ENCODE measurements at regions not wholly inside any gene's neighbourhood (a gene's known extent, or its start where the extent isn't known, plus 50 kb on each side); places are given as distances from the start of the nearest gene placed in this dataset.

- DNase-seq (ENCODE audit: low read depth, low spot score) (no peak), ATAC-seq (no peak)
- intact Hi-C loops (cut with micrococcal nuclease) = no loop called here
- no peaks in the 10 kb centered on the region for H3K27me3 ChIP-seq (ENCODE audit: insufficient read depth, low read length)
- H3K27ac ChIP-seq (ENCODE audit: low read depth, low read length) = no peak overlapping the region
- BruUV-seq (replicated peaks) = no TSS peak
- H3K36me3 ChIP-seq (ENCODE audit: control insufficient read depth in 1 of 2, insufficient read depth in 2 of 2, low read length in 2 of 2) = no peaks in the 10 kb centered on the region
- RAD21 ChIA-PET (ENCODE audit: low non-redundant PET in 1 of 2, low total read pairs in 2 of 2, uncharacterized antibody in 2 of 2, unreplicated experiment in 2 of 2) = no interaction called here
- no peak overlapping the region for H3K4me3 ChIP-seq (replicated peaks in 1 of 2; ENCODE audit: low read depth in 1 of 2, low read length in 2 of 2)
- no peaks in the 10 kb centered on the region for H3K9me2 ChIP-seq (ENCODE audit: insufficient read depth)
- no peak overlapping the region for H3K9ac ChIP-seq (ENCODE audit: low read length)
- CTCF ChIA-PET = no interaction called here
- no peaks in the 10 kb centered on the region for H4K20me1 ChIP-seq (ENCODE audit: insufficient read depth)
- no peak overlapping the region for H3K4me2 ChIP-seq (ENCODE audit: low read length)
- TF ChIP-seq CEBPB (IDR thresholded peaks at IDR 0.05; ENCODE audit: low read depth) = no peak
- no peak for TF ChIP-seq ELF1 (IDR thresholded peaks at IDR 0.05; ENCODE audit: borderline replicate concordance, low read depth)
- TF ChIP-seq, protein P1, sequence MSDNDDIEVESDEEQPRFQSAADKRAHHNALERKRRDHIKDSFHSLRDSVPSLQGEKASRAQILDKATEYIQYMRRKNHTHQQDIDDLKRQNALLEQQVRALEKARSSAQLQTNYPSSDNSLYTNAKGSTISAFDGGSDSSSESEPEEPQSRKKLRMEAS (IDR thresholded peaks at IDR 0.05) = no peak
- TF ChIP-seq EGR1 (IDR thresholded peaks at IDR 0.05; ENCODE audit: low read depth) = no peak
- no peak for TF ChIP-seq EZH2 (IDR thresholded peaks at IDR 0.05)
- no peak for TF ChIP-seq RAD21 (IDR thresholded peaks at IDR 0.05; ENCODE audit: low read depth)
- no peak for TF ChIP-seq ZNF274 (IDR thresholded peaks at IDR 0.05; ENCODE audit: low read depth, low read length)
- TF ChIP-seq JUND (IDR thresholded peaks at IDR 0.05) = no peak
- TF ChIP-seq SP1 (IDR thresholded peaks at IDR 0.05; ENCODE audit: low read depth) = no peak
- TF ChIP-seq, protein P2, sequence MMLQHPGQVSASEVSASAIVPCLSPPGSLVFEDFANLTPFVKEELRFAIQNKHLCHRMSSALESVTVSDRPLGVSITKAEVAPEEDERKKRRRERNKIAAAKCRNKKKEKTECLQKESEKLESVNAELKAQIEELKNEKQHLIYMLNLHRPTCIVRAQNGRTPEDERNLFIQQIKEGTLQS (IDR thresholded peaks at IDR 0.05) = no peak
- no peak for TF ChIP-seq ZFX (IDR thresholded peaks at IDR 0.05)
- no peak for TF ChIP-seq CTCF (IDR thresholded peaks at IDR 0.05 in 2 of 3, conservative IDR thresholded peaks at IDR 0.05 in 1 of 3; ENCODE audit: borderline replicate concordance in 1 of 3, insufficient read depth in 1 of 3, low read depth in 2 of 3, low read length in 2 of 3)
- TF ChIP-seq, protein P3, sequence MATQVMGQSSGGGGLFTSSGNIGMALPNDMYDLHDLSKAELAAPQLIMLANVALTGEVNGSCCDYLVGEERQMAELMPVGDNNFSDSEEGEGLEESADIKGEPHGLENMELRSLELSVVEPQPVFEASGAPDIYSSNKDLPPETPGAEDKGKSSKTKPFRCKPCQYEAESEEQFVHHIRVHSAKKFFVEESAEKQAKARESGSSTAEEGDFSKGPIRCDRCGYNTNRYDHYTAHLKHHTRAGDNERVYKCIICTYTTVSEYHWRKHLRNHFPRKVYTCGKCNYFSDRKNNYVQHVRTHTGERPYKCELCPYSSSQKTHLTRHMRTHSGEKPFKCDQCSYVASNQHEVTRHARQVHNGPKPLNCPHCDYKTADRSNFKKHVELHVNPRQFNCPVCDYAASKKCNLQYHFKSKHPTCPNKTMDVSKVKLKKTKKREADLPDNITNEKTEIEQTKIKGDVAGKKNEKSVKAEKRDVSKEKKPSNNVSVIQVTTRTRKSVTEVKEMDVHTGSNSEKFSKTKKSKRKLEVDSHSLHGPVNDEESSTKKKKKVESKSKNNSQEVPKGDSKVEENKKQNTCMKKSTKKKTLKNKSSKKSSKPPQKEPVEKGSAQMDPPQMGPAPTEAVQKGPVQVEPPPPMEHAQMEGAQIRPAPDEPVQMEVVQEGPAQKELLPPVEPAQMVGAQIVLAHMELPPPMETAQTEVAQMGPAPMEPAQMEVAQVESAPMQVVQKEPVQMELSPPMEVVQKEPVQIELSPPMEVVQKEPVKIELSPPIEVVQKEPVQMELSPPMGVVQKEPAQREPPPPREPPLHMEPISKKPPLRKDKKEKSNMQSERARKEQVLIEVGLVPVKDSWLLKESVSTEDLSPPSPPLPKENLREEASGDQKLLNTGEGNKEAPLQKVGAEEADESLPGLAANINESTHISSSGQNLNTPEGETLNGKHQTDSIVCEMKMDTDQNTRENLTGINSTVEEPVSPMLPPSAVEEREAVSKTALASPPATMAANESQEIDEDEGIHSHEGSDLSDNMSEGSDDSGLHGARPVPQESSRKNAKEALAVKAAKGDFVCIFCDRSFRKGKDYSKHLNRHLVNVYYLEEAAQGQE (IDR thresholded peaks at IDR 0.05; ENCODE audit: low read depth) = no peak
- no peak for TF ChIP-seq EZH2phosphoT487 (IDR thresholded peaks at IDR 0.05; ENCODE audit: borderline replicate concordance)
- TF ChIP-seq SIN3A (IDR thresholded peaks at IDR 0.05; ENCODE audit: low read depth) = no peak
- no peak for TF ChIP-seq CBX3 (IDR thresholded peaks at IDR 0.05; ENCODE audit: low read depth)
- TF ChIP-seq, protein P4, sequence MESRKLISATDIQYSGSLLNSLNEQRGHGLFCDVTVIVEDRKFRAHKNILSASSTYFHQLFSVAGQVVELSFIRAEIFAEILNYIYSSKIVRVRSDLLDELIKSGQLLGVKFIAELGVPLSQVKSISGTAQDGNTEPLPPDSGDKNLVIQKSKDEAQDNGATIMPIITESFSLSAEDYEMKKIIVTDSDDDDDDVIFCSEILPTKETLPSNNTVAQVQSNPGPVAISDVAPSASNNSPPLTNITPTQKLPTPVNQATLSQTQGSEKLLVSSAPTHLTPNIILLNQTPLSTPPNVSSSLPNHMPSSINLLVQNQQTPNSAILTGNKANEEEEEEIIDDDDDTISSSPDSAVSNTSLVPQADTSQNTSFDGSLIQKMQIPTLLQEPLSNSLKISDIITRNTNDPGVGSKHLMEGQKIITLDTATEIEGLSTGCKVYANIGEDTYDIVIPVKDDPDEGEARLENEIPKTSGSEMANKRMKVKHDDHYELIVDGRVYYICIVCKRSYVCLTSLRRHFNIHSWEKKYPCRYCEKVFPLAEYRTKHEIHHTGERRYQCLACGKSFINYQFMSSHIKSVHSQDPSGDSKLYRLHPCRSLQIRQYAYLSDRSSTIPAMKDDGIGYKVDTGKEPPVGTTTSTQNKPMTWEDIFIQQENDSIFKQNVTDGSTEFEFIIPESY (IDR thresholded peaks at IDR 0.05; ENCODE audit: extremely low read depth, insufficient replicate concordance, low read length) = no peak
- no peak for TF ChIP-seq SRF (IDR thresholded peaks at IDR 0.05; ENCODE audit: low read depth)
- TF ChIP-seq TCF7L2 (IDR thresholded peaks at IDR 0.05; ENCODE audit: borderline replicate concordance, extremely low read depth, insufficient read depth, insufficient read length) = no peak
- no peak for TF ChIP-seq YY1 (IDR thresholded peaks at IDR 0.05; ENCODE audit: extremely low read depth, insufficient replicate concordance, low read depth, low read length)
- no peaks in the 10 kb centered on the region for H3K9me3 ChIP-seq (ENCODE audit: control insufficient read depth in 1 of 2, insufficient read depth in 1 of 2, low read depth in 1 of 2, low read length in 2 of 2)
- POLR2A ChIA-PET = no interaction called here
- H3K4me1 ChIP-seq (ENCODE audit: control insufficient read depth in 1 of 2, insufficient read depth in 2 of 2, low read length in 2 of 2) = no peaks in the 10 kb centered on the region
- no peak overlapping the region for H2AFZ ChIP-seq (ENCODE audit: low read depth, low read length, poor library complexity, severe bottlenecking)
- no peaks in the 10 kb centered on the region for H3K79me2 ChIP-seq (ENCODE audit: insufficient read depth, low read length)
These were observed 371.1 kb downstream of the RAB38 start for GRCh38 chr11:87804176-87804575.

Data from HCT116 (cell line).